ENCODE measurements at regions not wholly inside any gene's neighbourhood (a gene's known extent, or its start where the extent isn't known, plus 50 kb on each side); places are given as distances from the start of the nearest gene placed in this dataset.
"Not testable (repeated sequence)": the region's sequence is repeated elsewhere in the genome, so short reads cannot be mapped to it uniquely, and the experiment has no call there.

DNA sequence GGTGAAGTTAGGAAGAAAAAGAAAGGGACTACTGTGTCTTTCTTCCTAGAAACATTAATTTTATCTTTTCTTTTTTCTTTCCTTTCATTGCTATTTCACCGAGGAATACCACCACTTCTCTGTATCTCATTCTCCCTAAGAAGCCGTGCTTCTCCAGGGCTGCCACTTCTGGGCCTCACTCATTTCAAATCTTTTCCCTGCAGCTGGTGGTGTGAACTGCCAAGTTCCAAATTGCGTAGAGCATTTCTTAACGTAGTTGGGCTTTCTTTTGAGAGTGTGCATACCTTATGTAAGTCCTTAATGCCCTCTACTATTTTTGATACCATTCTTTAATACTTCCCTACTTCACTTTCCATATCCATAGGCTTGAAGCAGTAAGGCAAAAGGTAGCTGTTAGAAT, 66.7 kb upstream of the CYP1B1 start:
- intact Hi-C loops (cut with DNase I; ENCODE audit: low total_unique reads): no loop called here
- peaks cover 0 to 6% (median 0%) of the 10 kb centered on the region in 4 donors for H3K9me3 ChIP-seq
- H3K4me3 ChIP-seq: no peak overlapping the region
- H3K27ac ChIP-seq: no peak overlapping the region
- TF ChIP-seq CTCF (IDR thresholded peaks at IDR 0.05) (no peak), POLR2A (IDR thresholded peaks at IDR 0.05) (no peak), EP300 (IDR thresholded peaks at IDR 0.05) (no peak), POLR2AphosphoS5 (IDR thresholded peaks at IDR 0.05) (no peak)
- no peak for DNase-seq
- H3K4me1 ChIP-seq: peaks cover 0 to 22% (median 12%) of the 10 kb centered on the region in 4 donors
- 73 to 92% (median 88%) methylated on average over 4 of the region's 4 CpGs for WGBS, 5 donors
- H3K27me3 ChIP-seq: no peaks in the 10 kb centered on the region
- peaks cover 0 to 8% (median 0%) of the 10 kb centered on the region in 4 donors for H3K36me3 ChIP-seq

DNA sequence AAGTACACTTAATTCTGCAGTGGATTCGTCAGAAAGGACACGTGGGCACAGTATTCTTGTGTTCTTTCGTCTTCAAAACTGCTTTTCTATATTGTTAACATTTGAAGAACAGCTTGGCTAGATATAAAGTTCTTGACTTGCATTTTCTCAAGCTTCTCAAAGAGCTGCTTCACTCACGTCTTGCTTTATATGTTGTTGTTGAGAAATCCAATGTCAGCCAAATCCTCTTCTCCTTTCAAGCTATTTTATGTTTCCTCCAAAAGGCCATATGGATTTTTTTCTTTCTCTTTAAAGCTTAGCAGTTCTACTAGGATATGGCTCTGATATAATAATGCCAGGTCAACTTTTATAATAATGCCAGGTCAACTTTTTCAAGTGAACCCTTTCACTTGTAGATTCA, 65.5 kb upstream of the CYP1B1 start:
- no peak for TF ChIP-seq POLR2A (IDR thresholded peaks at IDR 0.05)
- TF ChIP-seq POLR2AphosphoS5 (IDR thresholded peaks at IDR 0.05): no peak
- no peak for TF ChIP-seq CTCF (IDR thresholded peaks at IDR 0.05)
- no peaks in the 10 kb centered on the region for H3K27me3 ChIP-seq
- H3K4me3 ChIP-seq: no peak overlapping the region
- intact Hi-C loops (cut with DNase I; ENCODE audit: low total_unique reads): no loop called here
- H3K4me1 ChIP-seq: peaks cover 0 to 11% (median 4%) of the 10 kb centered on the region in 4 donors
- no peak for DNase-seq
- WGBS, 5 donors: 78 to 84% (median 81%) methylated on average over 4 of the region's 4 CpGs
- H3K27ac ChIP-seq: no peak overlapping the region
- peaks cover 0 to 6% (median 0%) of the 10 kb centered on the region in 4 donors for H3K9me3 ChIP-seq
- peaks cover 0 to 8% (median 0%) of the 10 kb centered on the region in 4 donors for H3K36me3 ChIP-seq

DNA sequence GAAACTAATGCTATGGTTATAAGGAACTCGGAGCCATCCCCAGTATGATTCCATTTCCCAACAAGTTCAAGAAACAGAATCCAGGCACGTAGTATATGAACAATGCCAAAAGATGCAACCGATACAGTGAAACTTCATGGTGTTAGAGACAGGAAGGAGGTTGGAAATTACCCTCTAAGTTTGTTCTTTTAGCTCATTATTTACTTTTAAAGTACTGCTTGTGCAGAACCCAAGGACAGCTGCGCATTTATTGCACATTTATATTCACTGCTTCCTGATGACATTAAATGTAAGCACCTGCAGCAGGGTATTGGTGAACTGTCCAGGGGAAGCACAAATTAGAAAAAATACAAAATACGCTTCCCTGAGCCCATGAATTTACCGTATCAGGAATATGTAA, 63.0 kb upstream of the CYP1B1 start:
- H3K4me3 ChIP-seq: no peak overlapping the region
- no peak for TF ChIP-seq EP300 (IDR thresholded peaks at IDR 0.05)
- TF ChIP-seq POLR2A (IDR thresholded peaks at IDR 0.05): no peak
- no peak for TF ChIP-seq POLR2AphosphoS5 (IDR thresholded peaks at IDR 0.05)
- no peak for TF ChIP-seq CTCF (IDR thresholded peaks at IDR 0.05)
- H3K27ac ChIP-seq: no peak overlapping the region
- H3K4me1 ChIP-seq: no peaks in the 10 kb centered on the region
- peaks cover 0 to 4% (median 0%) of the 10 kb centered on the region in 4 donors for H3K9me3 ChIP-seq
- no peaks in the 10 kb centered on the region for H3K27me3 ChIP-seq
- H3K36me3 ChIP-seq: peaks cover 0 to 8% (median 0%) of the 10 kb centered on the region in 4 donors
- DNase-seq: no peak
- intact Hi-C loops (cut with DNase I; ENCODE audit: low total_unique reads): no loop called here
- whole genome bisulfite sequencing, 5 donors: 77 to 90% (median 88%) methylated on average over 6 of the region's 6 CpGs

DNA sequence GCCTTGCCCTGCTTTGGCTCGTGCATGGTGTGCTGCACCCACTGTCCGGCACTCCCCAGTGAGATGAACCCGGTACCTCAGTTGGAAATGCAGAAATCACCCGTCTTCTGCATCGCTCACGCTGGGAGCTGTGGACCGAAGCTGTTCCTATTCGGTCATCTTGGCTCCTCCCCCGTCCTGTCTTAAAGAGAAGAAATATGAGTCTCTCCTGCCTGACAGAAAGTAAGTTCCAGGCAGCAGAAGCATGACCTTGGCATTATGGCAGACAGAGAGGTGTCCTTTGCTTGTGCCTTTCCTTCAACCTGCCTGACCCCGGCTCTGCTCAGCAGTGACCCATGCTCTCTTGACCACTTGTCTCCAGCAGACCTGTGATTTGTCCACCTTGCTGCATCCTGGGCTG, 62.5 kb upstream of the CYP1B1 start:
- TF ChIP-seq POLR2A (IDR thresholded peaks at IDR 0.05): no peak
- TF ChIP-seq POLR2AphosphoS5 (IDR thresholded peaks at IDR 0.05): no peak
- TF ChIP-seq EP300 (IDR thresholded peaks at IDR 0.05): no peak
- TF ChIP-seq CTCF (IDR thresholded peaks at IDR 0.05): no peak
- H3K27ac ChIP-seq: no peak overlapping the region

GRCh38 chr2:38137958-38138357, 62.0 kb upstream of the CYP1B1 start:
- WGBS, 5 donors: 77 to 85% (median 81%) methylated on average over 12 of the region's 12 CpGs
- DNase-seq; H3K27me3 ChIP-seq; H3K27ac ChIP-seq; H3K9me3 ChIP-seq; intact Hi-C loops (cut with DNase I; ENCODE audit: low total_unique reads); H3K4me3 ChIP-seq; H3K4me1 ChIP-seq; H3K36me3 ChIP-seq: not testable (repeated sequence)

More for the DNA sequence above, 62.5 kb upstream of the CYP1B1 start:
- Histone ChIP-seq H3K4me1 (no peaks in the 10 kb centered on the region), H3K27me3 (no peaks in the 10 kb centered on the region), H3K9me3 (no peaks in the 10 kb centered on the region), H3K36me3 (peaks cover 0 to 8% (median 0%) of the 10 kb centered on the region in 4 donors), H3K4me3 (no peak overlapping the region)
- intact Hi-C loops (cut with DNase I; ENCODE audit: low total_unique reads): no loop called here
- DNase-seq: no peak
- 87 to 96% (median 92%) methylated on average over 10 of the region's 10 CpGs for WGBS, 5 donors
